Upper lobe of left lung (tissue), 4 donors: ENCODE measurements at regions not wholly inside any gene's neighbourhood (a gene's known extent, or its start where the extent isn't known, plus 50 kb on each side); places are given as distances from the start of the nearest gene placed in this dataset.

Experiments used
- CTCF ChIP-seq, 6 experiments: fragments of 450-650 bp in 4 of 6; fragments of 200-600 bp in 2 of 6; sonication (generic) in 2 of 6; IDR thresholded peaks; one replicate each; pipeline ENCODE4 v1.5.1; 2016 to 2019; ENCODE audit warnings: antibody characterized with exemption in 6 of 6
- POLR2AphosphoS5 ChIP-seq, 2 donors: sonication (generic); formaldehyde crosslinking; IDR thresholded peaks; one replicate each; pipeline ENCODE4 v1.5.1; 2017; ENCODE audit warnings: antibody characterized with exemption in 2 of 2

- TF ChIP-seq CTCF (IDR thresholded peaks at IDR 0.05) (no peak), POLR2AphosphoS5 (IDR thresholded peaks at IDR 0.05) (no peak)
Measured at GRCh38 chr10:57905010-57905409, 362.7 kb downstream of the IPMK start.
